SK-N-SH treated with all-trans-retinoic acid at 6 μM for 48 hours (cell line): ENCODE measurements at regions not wholly inside any gene's neighbourhood (a gene's known extent, or its start where the extent isn't known, plus 50 kb on each side); places are given as distances from the start of the nearest gene placed in this dataset.

Experiments
- ATAC-seq: fragments of 200-7000 bp; cut with Tn5 transposase; 3 replicates; pipeline ENCODE4 v1.9.1; 2020; ENCODE audit warnings: mild to moderate bottlenecking, moderate library complexity
- ARNTL ChIP-seq: fragments of 450-650 bp; formaldehyde crosslinking; IDR thresholded peaks from 2 replicates; pipeline ENCODE4 v1.5.0; 2020; ENCODE audit warnings: low read depth, mild to moderate bottlenecking, moderate library complexity, borderline replicate concordance
- BACH2 ChIP-seq: fragments of 250-450 bp; sonication (Bioruptor Pico); IDR thresholded peaks from 2 replicates; pipeline ENCODE4 v1.9.0; 2021; ENCODE audit warnings: mild to moderate bottlenecking, borderline replicate concordance
- CREB5 ChIP-seq: fragments of 250-450 bp; sonication (Bioruptor Pico); IDR thresholded peaks from 2 replicates; pipeline ENCODE4 v1.5.1; 2020; ENCODE audit warnings: low read depth, mild to moderate bottlenecking, moderate library complexity
- CSDC2 ChIP-seq: fragments of 250-450 bp; sonication (Bioruptor Pico); IDR thresholded peaks from 2 replicates; pipeline ENCODE4 v1.5.0; 2020; ENCODE audit warnings: mild to moderate bottlenecking, moderate library complexity
- CSRNP3 ChIP-seq: fragments of 250-450 bp; sonication (Bioruptor Pico); IDR thresholded peaks from 2 replicates; pipeline ENCODE4 v1.5.1; 2021; ENCODE audit warnings: mild to moderate bottlenecking, moderate library complexity
- ESRRG ChIP-seq: fragments of 250-450 bp; sonication (Bioruptor Pico); IDR thresholded peaks from 2 replicates; pipeline ENCODE4 v1.6.1; 2021; ENCODE audit warnings: mild to moderate bottlenecking
- GLIS3 ChIP-seq: fragments of 250-450 bp; sonication (Bioruptor Pico); IDR thresholded peaks from 2 replicates; pipeline ENCODE4 v1.5.0; 2020; ENCODE audit warnings: mild to moderate bottlenecking, moderate library complexity
- PPARA ChIP-seq: fragments of 250-450 bp; sonication (Bioruptor Pico); IDR thresholded peaks from 2 replicates; pipeline ENCODE4 v1.5.0; 2020; ENCODE audit warnings: mild to moderate bottlenecking, borderline replicate concordance
- SNAI2 ChIP-seq: fragments of 250-450 bp; sonication (Bioruptor Pico); IDR thresholded peaks from 2 replicates; pipeline ENCODE4 v1.5.0; 2020; ENCODE audit warnings: mild to moderate bottlenecking, moderate library complexity
- TCF4 ChIP-seq: fragments of 250-450 bp; sonication (Bioruptor Pico); IDR thresholded peaks from 2 replicates; pipeline ENCODE4 v1.8.0; 2021; ENCODE audit warnings: mild to moderate bottlenecking, moderate library complexity, borderline replicate concordance
- TSHZ2 ChIP-seq: fragments of 250-450 bp; sonication (Bioruptor Pico); IDR thresholded peaks from 2 replicates; pipeline ENCODE4 v1.5.0; 2020; ENCODE audit warnings: mild to moderate bottlenecking, moderate library complexity
- ZC3H10 ChIP-seq: fragments of 250-450 bp; sonication (Bioruptor Pico); IDR thresholded peaks from 2 replicates; pipeline ENCODE4 v1.5.1; 2021; ENCODE audit warnings: mild to moderate bottlenecking, moderate library complexity
- ZFP3 ChIP-seq: fragments of 250-450 bp; sonication (Bioruptor Pico); IDR thresholded peaks from 2 replicates; pipeline ENCODE4 v1.5.0; 2020; ENCODE audit warnings: mild to moderate bottlenecking, moderate library complexity
- ZFP30 ChIP-seq: fragments of 450-650 bp; formaldehyde crosslinking; IDR thresholded peaks from 2 replicates; pipeline ENCODE4 v1.5.0; 2022; ENCODE audit warnings: mild to moderate bottlenecking, moderate library complexity
- ZNF8 ChIP-seq: fragments of 450-650 bp; formaldehyde crosslinking; IDR thresholded peaks from 2 replicates; pipeline ENCODE4 v1.5.0; 2020; ENCODE audit warnings: mild to moderate bottlenecking, moderate library complexity
- TF ChIP-seq, protein P1 (sequence below): fragments of 250-450 bp; sonication (Bioruptor Pico); IDR thresholded peaks from 2 replicates; pipeline ENCODE4 v1.8.0; 2021; ENCODE audit warnings: low read depth, mild to moderate bottlenecking, moderate library complexity, borderline replicate concordance
- TF ChIP-seq, protein P2 (sequence below): fragments of 250-450 bp; sonication (Bioruptor Pico); IDR thresholded peaks from 2 replicates; pipeline ENCODE4 v1.8.0; 2020; ENCODE audit warnings: mild to moderate bottlenecking, moderate library complexity, borderline replicate concordance

DNA sequence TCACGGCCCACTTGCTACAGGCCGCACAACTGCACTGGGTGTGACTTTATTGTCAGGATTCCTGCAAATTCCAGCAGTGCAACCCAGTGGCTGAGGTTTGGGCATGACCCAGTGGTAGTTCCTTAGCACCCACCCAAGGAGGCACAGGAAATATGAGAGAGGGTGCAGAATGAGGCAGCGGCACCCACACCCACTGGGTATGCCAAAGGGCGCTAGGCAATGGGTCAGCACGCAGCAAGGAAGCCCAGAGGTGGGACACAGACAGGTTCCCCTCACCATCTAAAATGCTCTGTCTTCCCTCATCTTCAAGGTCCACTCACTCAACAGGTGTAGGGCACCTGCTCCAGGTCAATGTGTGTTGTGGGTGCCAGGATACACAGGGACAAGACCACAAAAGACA, 357.8 kb upstream of the MKI67 start:
- no peak for TF ChIP-seq ZNF8 (CRISPR knock-in tag)
- no peak for TF ChIP-seq CSRNP3 (CRISPR knock-in tag)
- TF ChIP-seq TSHZ2 (CRISPR knock-in tag) = no peak
- TF ChIP-seq ARNTL (CRISPR knock-in tag) = no peak
- TF ChIP-seq CSDC2 = no peak
- TF ChIP-seq PPARA (CRISPR knock-in tag) = no peak
- ATAC-seq = no peak

GRCh38 chr10:128485701-128486235, 359.5 kb upstream of the MKI67 start:
- TF ChIP-seq SNAI2 = no peak
- TF ChIP-seq PPARA (CRISPR knock-in tag) = no peak
- TF ChIP-seq, protein P1, sequence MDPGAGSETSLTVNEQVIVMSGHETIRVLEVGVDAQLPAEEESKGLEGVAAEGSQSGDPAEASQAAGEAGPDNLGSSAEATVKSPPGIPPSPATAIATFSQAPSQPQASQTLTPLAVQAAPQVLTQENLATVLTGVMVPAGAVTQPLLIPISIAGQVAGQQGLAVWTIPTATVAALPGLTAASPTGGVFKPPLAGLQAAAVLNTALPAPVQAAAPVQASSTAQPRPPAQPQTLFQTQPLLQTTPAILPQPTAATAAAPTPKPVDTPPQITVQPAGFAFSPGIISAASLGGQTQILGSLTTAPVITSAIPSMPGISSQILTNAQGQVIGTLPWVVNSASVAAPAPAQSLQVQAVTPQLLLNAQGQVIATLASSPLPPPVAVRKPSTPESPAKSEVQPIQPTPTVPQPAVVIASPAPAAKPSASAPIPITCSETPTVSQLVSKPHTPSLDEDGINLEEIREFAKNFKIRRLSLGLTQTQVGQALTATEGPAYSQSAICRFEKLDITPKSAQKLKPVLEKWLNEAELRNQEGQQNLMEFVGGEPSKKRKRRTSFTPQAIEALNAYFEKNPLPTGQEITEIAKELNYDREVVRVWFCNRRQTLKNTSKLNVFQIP (CRISPR knock-in tag) = no peak
- no peak for TF ChIP-seq ZFP3 (CRISPR knock-in tag)
- TF ChIP-seq ESRRG = no peak
- TF ChIP-seq TCF4 (CRISPR knock-in tag) = no peak
- TF ChIP-seq ZFP30 = no peak
- no peak for TF ChIP-seq GLIS3 (CRISPR knock-in tag)
- TF ChIP-seq ZC3H10 (CRISPR knock-in tag) = no peak
- no peak for TF ChIP-seq BACH2
- no peak for TF ChIP-seq CSRNP3 (CRISPR knock-in tag)
- no peak for TF ChIP-seq CREB5 (CRISPR knock-in tag)
- ATAC-seq = no peak

- ATAC-seq = no peak
- TF ChIP-seq, protein P1 (CRISPR knock-in tag) = no peak
- TF ChIP-seq TCF4 (CRISPR knock-in tag) (no peak), CSDC2 (no peak), ZFP30 (no peak), CREB5 (CRISPR knock-in tag) (no peak), SNAI2 (no peak), BACH2 (no peak), ZNF8 (CRISPR knock-in tag) (no peak), ZC3H10 (CRISPR knock-in tag) (no peak)
- TF ChIP-seq, protein P2, sequence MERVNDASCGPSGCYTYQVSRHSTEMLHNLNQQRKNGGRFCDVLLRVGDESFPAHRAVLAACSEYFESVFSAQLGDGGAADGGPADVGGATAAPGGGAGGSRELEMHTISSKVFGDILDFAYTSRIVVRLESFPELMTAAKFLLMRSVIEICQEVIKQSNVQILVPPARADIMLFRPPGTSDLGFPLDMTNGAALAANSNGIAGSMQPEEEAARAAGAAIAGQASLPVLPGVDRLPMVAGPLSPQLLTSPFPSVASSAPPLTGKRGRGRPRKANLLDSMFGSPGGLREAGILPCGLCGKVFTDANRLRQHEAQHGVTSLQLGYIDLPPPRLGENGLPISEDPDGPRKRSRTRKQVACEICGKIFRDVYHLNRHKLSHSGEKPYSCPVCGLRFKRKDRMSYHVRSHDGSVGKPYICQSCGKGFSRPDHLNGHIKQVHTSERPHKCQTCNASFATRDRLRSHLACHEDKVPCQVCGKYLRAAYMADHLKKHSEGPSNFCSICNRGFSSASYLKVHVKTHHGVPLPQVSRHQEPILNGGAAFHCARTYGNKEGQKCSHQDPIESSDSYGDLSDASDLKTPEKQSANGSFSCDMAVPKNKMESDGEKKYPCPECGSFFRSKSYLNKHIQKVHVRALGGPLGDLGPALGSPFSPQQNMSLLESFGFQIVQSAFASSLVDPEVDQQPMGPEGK (CRISPR knock-in tag) = no peak
These were observed 361.3 kb upstream of the MKI67 start for GRCh38 chr10:128487517-128487916.
